Breast epithelium (tissue), 4 donors: ENCODE measurements at regions not wholly inside any gene's neighbourhood (a gene's known extent, or its start where the extent isn't known, plus 50 kb on each side); places are given as distances from the start of the nearest gene placed in this dataset.

Experiments used
- DNase-seq, 2 donors: peaks; one replicate each; pipeline ENCODE4 v3.0.0-alpha.2; 2019; ENCODE audit warnings: low spot score in 2 of 2
- H3K27ac ChIP-seq, 2 donors: fragments of 200-600 bp; sonication (generic) in 1 of 2; one replicate each; pipeline ENCODE4 v1.5.1; 2016 to 2019; ENCODE audit warnings: mild to moderate bottlenecking in 1 of 2
- H3K27me3 ChIP-seq, 2 donors: fragments of 200-600 bp; sonication (generic) in 1 of 2; one replicate each; pipeline versions ENCODE4 v1.5.1 to v1.6.0; 2017 to 2019; ENCODE audit warnings: control low read depth in 1 of 2, mild to moderate bottlenecking in 1 of 2
- H3K36me3 ChIP-seq: fragments of 200-600 bp; one replicate; pipeline ENCODE4 v1.5.1; 2019
- H3K4me1 ChIP-seq, 2 donors: fragments of 200-600 bp; sonication (generic); one replicate each; pipeline ENCODE4 v1.5.1; 2016 to 2019; ENCODE audit warnings: control low read depth in 1 of 2
- H3K4me3 ChIP-seq, 3 donors: fragments of 200-600 bp; sonication (generic); 1 replicate in 2 of 3; 2 replicates in 1 of 3; pipeline ENCODE4 v1.5.1; 2016 to 2019; ENCODE audit warnings: mild to moderate bottlenecking in 3 of 3, moderate library complexity in 2 of 3
- H3K9me3 ChIP-seq, 2 donors: fragments of 200-600 bp; sonication (generic) in 1 of 2; one replicate each; pipeline ENCODE4 v1.5.1; 2016 to 2019; ENCODE audit warnings: control low read depth in 1 of 2
- POLR2A ChIP-seq: fragments of 450-650 bp; IDR thresholded peaks from one replicate; pipeline ENCODE4 v1.6.1; 2016; ENCODE audit warnings: antibody characterized with exemption, mild to moderate bottlenecking, moderate library complexity
- POLR2AphosphoS5 ChIP-seq, 3 donors: sonication (generic); formaldehyde crosslinking; IDR thresholded peaks; one replicate each; pipeline ENCODE4 v1.6.1; 2017; ENCODE audit warnings: antibody characterized with exemption in 3 of 3
- intact Hi-C: fragments of 100-400 bp; cut with DNase I; formaldehyde crosslinking; loops from one replicate; pipeline ENCODE4 v1.15.1; 2023; ENCODE audit warnings: low total_unique reads
- TF ChIP-seq, protein P1 (sequence below), 3 donors: fragments of 450-650 bp; IDR thresholded peaks; one replicate each; pipeline ENCODE4 v1.5.1; 2016 to 2017; ENCODE audit warnings: antibody characterized with exemption in 3 of 3, mild to moderate bottlenecking in 3 of 3, moderate library complexity in 3 of 3

DNA sequence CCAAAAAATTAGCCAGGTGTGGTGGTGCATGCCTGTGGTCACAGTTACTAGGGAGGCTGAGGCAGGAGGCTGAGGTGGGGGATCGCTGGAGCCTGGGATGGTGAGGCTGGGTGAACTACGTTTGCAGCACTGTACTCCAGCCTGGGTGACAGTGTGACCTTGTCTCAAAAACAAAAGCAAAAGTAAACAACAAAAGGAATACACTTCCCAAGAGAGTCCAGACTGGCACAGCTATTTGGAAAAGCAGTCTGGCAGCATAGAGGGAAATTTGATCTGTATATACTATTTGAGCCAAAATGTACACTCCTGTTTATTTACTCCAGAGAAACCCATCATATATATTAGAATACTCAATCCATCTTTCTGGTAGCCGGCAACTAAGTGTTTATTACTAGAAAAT, 107.0 kb upstream of the HMCN1 start:
- H3K36me3 ChIP-seq: no peaks in the 10 kb centered on the region
- no peaks in the 10 kb centered on the region for H3K4me1 ChIP-seq
- H3K27ac ChIP-seq: no peak overlapping the region
- no peak overlapping the region for H3K4me3 ChIP-seq
- no peaks in the 10 kb centered on the region for H3K27me3 ChIP-seq
- intact Hi-C loops: no loop called here
- H3K9me3 ChIP-seq: no peaks in the 10 kb centered on the region
- TF ChIP-seq POLR2A (no peak), POLR2AphosphoS5 (IDR thresholded peaks at IDR 0.05) (no peak)
- TF ChIP-seq, protein P1, sequence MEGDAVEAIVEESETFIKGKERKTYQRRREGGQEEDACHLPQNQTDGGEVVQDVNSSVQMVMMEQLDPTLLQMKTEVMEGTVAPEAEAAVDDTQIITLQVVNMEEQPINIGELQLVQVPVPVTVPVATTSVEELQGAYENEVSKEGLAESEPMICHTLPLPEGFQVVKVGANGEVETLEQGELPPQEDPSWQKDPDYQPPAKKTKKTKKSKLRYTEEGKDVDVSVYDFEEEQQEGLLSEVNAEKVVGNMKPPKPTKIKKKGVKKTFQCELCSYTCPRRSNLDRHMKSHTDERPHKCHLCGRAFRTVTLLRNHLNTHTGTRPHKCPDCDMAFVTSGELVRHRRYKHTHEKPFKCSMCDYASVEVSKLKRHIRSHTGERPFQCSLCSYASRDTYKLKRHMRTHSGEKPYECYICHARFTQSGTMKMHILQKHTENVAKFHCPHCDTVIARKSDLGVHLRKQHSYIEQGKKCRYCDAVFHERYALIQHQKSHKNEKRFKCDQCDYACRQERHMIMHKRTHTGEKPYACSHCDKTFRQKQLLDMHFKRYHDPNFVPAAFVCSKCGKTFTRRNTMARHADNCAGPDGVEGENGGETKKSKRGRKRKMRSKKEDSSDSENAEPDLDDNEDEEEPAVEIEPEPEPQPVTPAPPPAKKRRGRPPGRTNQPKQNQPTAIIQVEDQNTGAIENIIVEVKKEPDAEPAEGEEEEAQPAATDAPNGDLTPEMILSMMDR (IDR thresholded peaks at IDR 0.05): no peak
- DNase-seq: no peak

DNA sequence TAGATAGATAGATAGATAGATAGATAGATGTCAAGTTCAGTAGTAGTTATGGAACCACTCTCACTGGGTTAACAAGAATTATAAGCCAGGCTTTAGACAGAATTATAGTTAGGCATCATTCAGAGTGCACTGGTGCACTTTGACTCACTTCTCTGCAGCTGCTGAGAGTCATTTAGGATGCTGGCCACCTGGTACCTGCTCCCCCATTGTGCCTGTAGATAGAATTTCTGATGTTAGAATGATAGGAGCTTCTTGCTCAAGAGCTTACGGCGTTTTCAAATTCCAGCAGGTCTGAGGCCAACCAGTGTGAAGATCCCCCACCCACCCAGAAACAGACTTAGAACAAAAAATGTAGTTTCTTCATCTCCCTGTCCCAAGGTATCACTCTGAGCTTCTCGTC, 107.8 kb upstream of the HMCN1 start:
- TF ChIP-seq, protein P1 (IDR thresholded peaks at IDR 0.05): no peak
- TF ChIP-seq POLR2AphosphoS5 (IDR thresholded peaks at IDR 0.05): no peak
- TF ChIP-seq POLR2A: no peak
- Histone ChIP-seq H3K4me1 (no peaks in the 10 kb centered on the region), H3K4me3 (no peak overlapping the region), H3K27ac (no peak overlapping the region), H3K36me3 (no peaks in the 10 kb centered on the region), H3K27me3 (no peaks in the 10 kb centered on the region), H3K9me3 (no peaks in the 10 kb centered on the region)
- intact Hi-C loops: no loop called here
- no peak for DNase-seq

- intact Hi-C loops: no loop called here
- Histone ChIP-seq H3K27me3 (no peaks in the 10 kb centered on the region), H3K4me1 (no peaks in the 10 kb centered on the region), H3K36me3 (no peaks in the 10 kb centered on the region), H3K4me3 (no peak overlapping the region), H3K9me3 (no peaks in the 10 kb centered on the region), H3K27ac (no peak overlapping the region)
- DNase-seq: no peak
- TF ChIP-seq POLR2AphosphoS5 (IDR thresholded peaks at IDR 0.05) (no peak), POLR2A (no peak)
- TF ChIP-seq, protein P1 (IDR thresholded peaks at IDR 0.05): no peak
These were observed 123.2 kb upstream of the HMCN1 start for GRCh38 chr1:185610954-185611353.

DNA sequence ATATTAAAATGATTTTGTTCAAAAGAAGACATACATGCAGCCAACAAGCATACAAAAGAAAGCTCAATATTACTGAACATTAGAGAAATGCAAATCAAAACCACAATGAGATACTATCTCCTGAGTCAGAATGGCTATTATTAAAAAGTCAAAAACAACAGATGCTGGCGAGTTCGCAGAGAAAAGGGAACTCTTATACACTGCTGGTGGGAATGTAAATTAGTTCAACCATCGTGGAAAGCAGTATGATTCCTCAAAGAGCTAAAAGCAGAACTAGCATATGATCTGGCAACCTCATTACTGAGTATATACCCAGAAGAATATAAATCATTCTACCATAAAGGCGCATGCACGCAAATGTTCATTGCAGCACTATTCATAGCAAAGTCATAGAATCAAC, 126.0 kb upstream of the HMCN1 start:
- Histone ChIP-seq H3K4me3 (no peak overlapping the region), H3K36me3 (no peaks in the 10 kb centered on the region), H3K9me3 (no peaks in the 10 kb centered on the region), H3K27me3 (no peaks in the 10 kb centered on the region), H3K4me1 (no peaks in the 10 kb centered on the region), H3K27ac (no peak overlapping the region)
- no peak for DNase-seq
- no peak for TF ChIP-seq POLR2A
- TF ChIP-seq, protein P1 (IDR thresholded peaks at IDR 0.05): no peak
- no peak for TF ChIP-seq POLR2AphosphoS5 (IDR thresholded peaks at IDR 0.05)
- intact Hi-C loops: no loop called here

- no peak for TF ChIP-seq POLR2A
- TF ChIP-seq, protein P1 (IDR thresholded peaks at IDR 0.05): no peak
- TF ChIP-seq POLR2AphosphoS5 (IDR thresholded peaks at IDR 0.05): no peak
- Histone ChIP-seq H3K27me3 (no peaks in the 10 kb centered on the region), H3K27ac (no peak overlapping the region), H3K4me1 (no peaks in the 10 kb centered on the region), H3K36me3 (no peaks in the 10 kb centered on the region), H3K9me3 (no peaks in the 10 kb centered on the region), H3K4me3 (no peak overlapping the region)
- no peak for DNase-seq
- intact Hi-C loops: no loop called here
These were observed 131.0 kb upstream of the HMCN1 start for GRCh38 chr1:185603158-185603557.
